ENCODE measurements at regions not wholly inside any gene's neighbourhood (a gene's known extent, or its start where the extent isn't known, plus 50 kb on each side); places are given as distances from the start of the nearest gene placed in this dataset.

- TF ChIP-seq POLR2A (IDR thresholded peaks at IDR 0.05) (no peak), CTCF (IDR thresholded peaks at IDR 0.05) (no peak)
These were observed 1616.8 kb upstream of the ACVR2A start for GRCh38 chr2:146228020-146228393.

Measured in Peyer's patch (tissue), 4 donors.